Lower leg skin (tissue), 3 donors: ENCODE measurements at regions not wholly inside any gene's neighbourhood (a gene's known extent, or its start where the extent isn't known, plus 50 kb on each side); places are given as distances from the start of the nearest gene placed in this dataset.

Experiments
- POLR2A ChIP-seq, 2 donors: fragments of 450-650 bp; IDR thresholded peaks; one replicate each; pipeline ENCODE4 v1.6.1; 2016 to 2017; ENCODE audit warnings: antibody characterized with exemption in 2 of 2, mild to moderate bottlenecking in 1 of 2, moderate library complexity in 1 of 2
- TF ChIP-seq, protein P1 (sequence below), 3 donors: fragments of 450-650 bp; IDR thresholded peaks; one replicate each; pipeline ENCODE4 v1.5.1; 2016; ENCODE audit warnings: antibody characterized with exemption in 3 of 3, mild to moderate bottlenecking in 3 of 3, moderate library complexity in 2 of 3

DNA sequence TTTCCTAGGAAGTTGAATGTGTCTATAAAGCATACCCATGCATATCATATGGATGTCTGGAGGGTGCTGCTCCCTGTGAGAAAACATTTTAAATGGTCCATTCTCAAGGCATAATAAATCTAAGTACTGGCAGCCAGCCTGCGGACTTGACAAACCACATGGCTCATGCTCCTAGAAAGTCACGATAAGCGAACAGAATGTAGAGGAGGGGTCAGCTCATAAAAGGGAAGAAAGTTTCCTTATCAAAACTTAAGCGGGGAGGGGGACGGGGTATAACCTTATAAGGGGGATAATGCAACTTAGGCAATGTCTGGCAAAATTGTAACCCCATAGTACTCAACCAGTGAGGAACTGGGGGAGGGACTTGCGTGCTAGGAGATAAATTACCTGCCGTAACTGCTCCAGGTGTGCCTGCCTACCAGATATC lies 159.8 kb upstream of the LMCD1 start:
- TF ChIP-seq, protein P1, sequence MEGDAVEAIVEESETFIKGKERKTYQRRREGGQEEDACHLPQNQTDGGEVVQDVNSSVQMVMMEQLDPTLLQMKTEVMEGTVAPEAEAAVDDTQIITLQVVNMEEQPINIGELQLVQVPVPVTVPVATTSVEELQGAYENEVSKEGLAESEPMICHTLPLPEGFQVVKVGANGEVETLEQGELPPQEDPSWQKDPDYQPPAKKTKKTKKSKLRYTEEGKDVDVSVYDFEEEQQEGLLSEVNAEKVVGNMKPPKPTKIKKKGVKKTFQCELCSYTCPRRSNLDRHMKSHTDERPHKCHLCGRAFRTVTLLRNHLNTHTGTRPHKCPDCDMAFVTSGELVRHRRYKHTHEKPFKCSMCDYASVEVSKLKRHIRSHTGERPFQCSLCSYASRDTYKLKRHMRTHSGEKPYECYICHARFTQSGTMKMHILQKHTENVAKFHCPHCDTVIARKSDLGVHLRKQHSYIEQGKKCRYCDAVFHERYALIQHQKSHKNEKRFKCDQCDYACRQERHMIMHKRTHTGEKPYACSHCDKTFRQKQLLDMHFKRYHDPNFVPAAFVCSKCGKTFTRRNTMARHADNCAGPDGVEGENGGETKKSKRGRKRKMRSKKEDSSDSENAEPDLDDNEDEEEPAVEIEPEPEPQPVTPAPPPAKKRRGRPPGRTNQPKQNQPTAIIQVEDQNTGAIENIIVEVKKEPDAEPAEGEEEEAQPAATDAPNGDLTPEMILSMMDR (IDR thresholded peaks at IDR 0.05): no peak
- no peak for TF ChIP-seq POLR2A (IDR thresholded peaks at IDR 0.05)
